Activated CD4-positive, alpha-beta memory T cell treated with anti-CD3 and anti-CD28 coated beads, Interleukin-2, amount 10 ng/mL, durations not matched to agents 7 days and 5 days (primary cell): ENCODE measurements at regions not wholly inside any gene's neighbourhood (a gene's known extent, or its start where the extent isn't known, plus 50 kb on each side); places are given as distances from the start of the nearest gene placed in this dataset.
A peak's percentile ranks its signal among the peaks of the same experiment; 100 is the strongest.
"Not testable (repeated sequence)": the region's sequence is repeated elsewhere in the genome, so short reads cannot be mapped to it uniquely, and the experiment has no call there.

Experiments used
- CTCF ChIA-PET: fragments of 350-600 bp; sonication (Branson Sonifier 250); formaldehyde crosslinking; loops from one replicate; lab custom pipeline; 2021; ENCODE audit warnings: antibody characterized with exemption, inconsistent platforms; lab: Charles Lee
- POLR2A ChIA-PET: fragments of 350-600 bp; sonication (Branson Sonifier 250); formaldehyde crosslinking; loops from one replicate; lab custom pipeline; 2021; ENCODE audit warnings: antibody characterized with exemption; lab: Charles Lee
- DNase-seq: peaks from one replicate; pipeline ENCODE4 v3.0.0-alpha.2; 2020
- H3K27ac Mint-ChIP-seq: one replicate; pipeline ENCODE4 v1.8.0; 2021; ENCODE audit warnings: mild to moderate bottlenecking, mixed read lengths
- H3K27me3 Mint-ChIP-seq: one replicate; pipeline ENCODE4 v1.8.0; 2021; ENCODE audit warnings: mixed read lengths
- H3K36me3 Mint-ChIP-seq: one replicate; pipeline ENCODE4 v1.8.0; 2021; ENCODE audit warnings: low read depth, mixed read lengths
- H3K4me1 Mint-ChIP-seq: one replicate; pipeline ENCODE4 v1.8.0; 2021; ENCODE audit warnings: mixed read lengths
- H3K4me3 Mint-ChIP-seq: one replicate; pipeline ENCODE4 v1.8.0; 2021; ENCODE audit warnings: mild to moderate bottlenecking, mixed read lengths
- H3K9me3 Mint-ChIP-seq: one replicate; pipeline ENCODE4 v1.8.0; 2021; ENCODE audit warnings: mixed read lengths

DNA sequence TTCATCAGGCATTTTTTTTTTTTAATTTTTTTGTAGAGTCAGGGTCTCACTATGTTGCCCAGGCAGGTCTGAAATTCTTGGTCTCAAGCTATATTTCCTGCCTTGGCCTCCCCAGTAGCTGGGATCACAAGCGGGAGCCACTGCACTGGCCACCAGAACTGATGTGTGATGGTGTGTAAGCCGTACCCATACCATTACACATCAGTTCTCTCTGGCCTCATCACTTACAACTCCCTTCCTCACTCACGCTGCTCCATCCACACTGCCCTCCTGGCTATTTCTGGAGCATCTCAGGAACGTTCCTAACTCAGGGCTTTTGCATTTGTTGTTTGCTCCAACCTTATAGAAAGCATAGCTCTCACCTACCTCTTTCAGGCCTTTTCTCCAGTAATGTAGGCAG, 834.5 kb upstream of the ID2 start:
- no peaks in the 10 kb centered on the region for H3K27me3 Mint-ChIP-seq
- H3K4me3 Mint-ChIP-seq, result no peak overlapping the region
- POLR2A ChIA-PET, result interaction anchor here (0.7 to 1.0 kb wide), 4 partner anchors 121 to 931 kb away, joined by 3 to 5 read pairs (median 3); no protein-coding TSS in a partner anchor

DNA sequence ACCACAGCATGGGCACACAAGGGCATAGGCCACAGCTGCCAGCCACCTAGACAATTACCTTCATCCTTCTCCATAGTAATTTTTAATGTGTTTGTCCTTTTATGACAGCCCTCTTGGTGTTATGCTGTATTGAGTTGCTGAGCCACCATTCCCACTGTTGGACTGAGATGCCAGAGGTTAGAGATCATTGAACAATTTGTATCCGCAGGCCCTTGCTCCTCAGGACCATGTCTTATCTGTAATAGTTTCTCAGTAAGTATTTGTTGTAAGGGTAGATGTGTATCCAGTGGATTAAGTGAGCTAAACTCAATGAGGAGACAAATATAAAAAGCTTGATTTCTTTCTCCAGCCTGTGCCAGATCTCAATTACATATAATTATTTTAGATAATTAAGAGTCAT, 832.8 kb upstream of the ID2 start:
- ChIA-PET POLR2A (no interaction called here), CTCF (no interaction called here)
- no peak for DNase-seq
- H3K9me3 Mint-ChIP-seq, result no peaks in the 10 kb centered on the region
- H3K27me3 Mint-ChIP-seq, result no peaks in the 10 kb centered on the region
- H3K27ac Mint-ChIP-seq, result peak overlapping the region; percentile 24
- no peak overlapping the region for H3K4me3 Mint-ChIP-seq
- no peaks in the 10 kb centered on the region for H3K36me3 Mint-ChIP-seq
- peaks cover 27% of the 10 kb centered on the region for H3K4me1 Mint-ChIP-seq

More for the DNA sequence above, 834.5 kb upstream of the ID2 start:
- Mint-ChIP-seq H3K4me1 (peaks cover 27% of the 10 kb centered on the region), H3K27ac (peak overlapping the region; percentile 47), H3K36me3 (no peaks in the 10 kb centered on the region), H3K9me3 (peaks cover 2% of the 10 kb centered on the region)
- DNase-seq, result no peak
- CTCF ChIA-PET, result interaction anchor here (1.7 kb wide), 1 partner anchor 122 kb away, joined by 4 read pairs; no protein-coding TSS in a partner anchor

DNA sequence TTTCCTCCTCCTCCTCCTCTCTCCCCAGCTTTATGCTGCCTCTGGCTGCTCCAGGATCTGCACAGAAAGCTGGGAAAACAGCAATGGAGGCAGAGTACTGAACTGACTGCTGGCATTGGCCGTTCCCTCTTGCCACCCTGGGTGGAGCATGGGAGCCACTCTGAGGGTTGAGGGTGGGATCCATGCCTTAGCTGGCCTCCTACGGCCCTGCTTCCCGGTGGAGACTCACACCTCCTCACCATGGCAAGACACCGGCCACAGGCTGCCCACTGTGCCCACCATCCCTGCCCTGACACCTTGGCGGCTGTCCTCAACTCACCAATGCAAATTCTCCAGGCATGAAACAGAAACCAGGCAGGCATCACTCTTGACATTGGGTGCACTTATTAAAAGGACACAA, 832.3 kb upstream of the ID2 start:
- H3K4me1 Mint-ChIP-seq, result peaks cover 26% of the 10 kb centered on the region
- ChIA-PET CTCF (no interaction called here), POLR2A (no interaction called here)
- no peaks in the 10 kb centered on the region for H3K36me3 Mint-ChIP-seq
- no peaks in the 10 kb centered on the region for H3K9me3 Mint-ChIP-seq
- H3K27me3 Mint-ChIP-seq, result no peaks in the 10 kb centered on the region
- H3K4me3 Mint-ChIP-seq, result no peak overlapping the region
- no peak overlapping the region for H3K27ac Mint-ChIP-seq
- no peak for DNase-seq

DNA sequence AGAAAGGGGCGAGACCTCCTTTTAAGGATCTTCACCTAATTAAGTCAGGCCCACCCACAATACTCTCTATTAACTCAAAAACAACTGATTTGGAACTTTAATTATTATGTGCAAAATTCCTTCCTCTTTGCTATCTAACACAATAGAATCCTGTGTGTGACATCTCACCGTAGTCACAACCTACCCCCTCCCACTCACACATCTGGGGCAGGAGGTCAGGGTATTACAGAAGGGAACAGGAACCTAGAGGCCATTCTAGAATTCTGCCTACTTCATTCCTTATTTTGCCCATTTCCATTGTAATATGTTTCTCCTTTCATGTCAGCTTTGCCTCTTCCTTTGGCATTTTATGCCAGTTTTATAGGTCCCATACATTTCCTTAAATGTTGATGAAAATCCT, 829.3 kb upstream of the ID2 start:
- Mint-ChIP-seq H3K36me3 (no peaks in the 10 kb centered on the region), H3K9me3 (no peaks in the 10 kb centered on the region), H3K27me3 (no peaks in the 10 kb centered on the region), H3K4me1 (peaks cover 16% of the 10 kb centered on the region), H3K27ac (no peak overlapping the region), H3K4me3 (no peak overlapping the region)
- ChIA-PET CTCF (no interaction called here), POLR2A (no interaction called here)
- no peak for DNase-seq

DNA sequence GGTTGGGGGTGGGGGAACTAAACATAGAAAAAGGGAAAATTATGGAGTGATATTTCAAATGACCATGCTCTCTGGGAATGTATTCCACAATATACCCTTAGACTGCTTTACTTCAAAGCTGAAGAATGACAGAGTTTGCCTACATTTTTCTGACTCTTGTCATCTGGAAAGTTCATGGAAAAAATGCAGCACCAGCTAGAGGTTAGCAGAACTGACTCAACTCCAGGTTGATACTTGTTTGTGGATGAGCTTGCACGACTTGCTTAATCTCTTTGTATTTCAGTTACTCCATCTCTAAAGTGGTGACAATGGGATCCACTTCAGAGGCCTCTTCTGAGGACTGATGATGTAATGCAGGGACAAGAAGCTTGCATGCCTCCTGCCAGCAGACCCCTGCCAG, 824.0 kb upstream of the ID2 start:
- POLR2A ChIA-PET, result no interaction called here
- CTCF ChIA-PET, result interaction anchor here (0.5 kb wide), 1 partner anchor 177 kb away, joined by 4 read pairs; no protein-coding TSS in a partner anchor
- no peaks in the 10 kb centered on the region for H3K36me3 Mint-ChIP-seq
- no peaks in the 10 kb centered on the region for H3K4me1 Mint-ChIP-seq
- H3K27ac Mint-ChIP-seq, result no peak overlapping the region
- H3K9me3 Mint-ChIP-seq, result no peaks in the 10 kb centered on the region
- H3K27me3 Mint-ChIP-seq, result no peaks in the 10 kb centered on the region
- no peak overlapping the region for H3K4me3 Mint-ChIP-seq
- no peak for DNase-seq

DNA sequence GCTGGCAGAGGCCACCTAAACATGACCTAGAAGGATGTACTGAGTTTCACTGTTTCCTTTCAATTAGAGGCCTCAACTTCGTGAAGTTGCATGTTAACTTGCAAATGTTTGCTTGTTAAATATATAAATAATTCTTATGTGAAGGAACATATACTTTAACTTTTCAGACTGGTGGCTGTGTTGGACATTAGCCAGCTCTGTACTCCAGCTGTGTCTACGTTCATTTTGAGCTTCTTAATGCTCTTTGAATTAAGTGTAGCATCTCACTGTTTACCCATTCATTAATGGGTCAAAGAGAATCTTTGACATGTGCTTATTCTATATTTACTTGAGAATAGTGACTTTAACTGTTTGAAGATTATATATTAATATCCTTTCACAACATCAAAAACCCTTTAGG, 823.2 kb upstream of the ID2 start:
- ChIA-PET POLR2A (no interaction called here), CTCF (no interaction called here)
- Mint-ChIP-seq H3K36me3 (no peaks in the 10 kb centered on the region), H3K27me3 (no peaks in the 10 kb centered on the region), H3K4me1 (no peaks in the 10 kb centered on the region), H3K9me3 (peaks cover 3% of the 10 kb centered on the region), H3K4me3 (no peak overlapping the region), H3K27ac (no peak overlapping the region)
- DNase-seq, result no peak

DNA sequence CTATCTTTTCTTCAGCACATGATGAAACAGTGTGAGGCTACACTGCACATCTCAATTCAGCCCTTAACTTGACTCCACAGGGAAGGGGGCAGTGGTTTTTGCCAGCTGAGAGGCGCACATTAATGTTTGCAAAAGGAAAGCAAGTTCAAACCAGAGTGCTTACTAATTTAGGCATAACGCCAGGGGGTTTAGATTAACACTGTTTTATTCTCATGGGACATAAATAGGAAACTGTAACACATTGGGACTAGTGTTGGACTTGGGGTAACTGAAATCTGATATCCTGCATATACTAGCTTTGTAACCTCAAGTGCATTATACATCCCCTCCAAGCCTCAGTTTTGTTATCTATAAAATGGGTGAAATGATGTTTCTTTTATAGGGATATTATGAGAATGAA, 821.2 kb upstream of the ID2 start:
- Mint-ChIP-seq H3K4me3 (no peak overlapping the region), H3K27me3 (peaks cover 3% of the 10 kb centered on the region), H3K27ac (no peak overlapping the region), H3K4me1 (no peaks in the 10 kb centered on the region), H3K36me3 (peaks cover 6% of the 10 kb centered on the region), H3K9me3 (peaks cover 3% of the 10 kb centered on the region)
- CTCF ChIA-PET, result no interaction called here
- no peak for DNase-seq
- POLR2A ChIA-PET, result no interaction called here

DNA sequence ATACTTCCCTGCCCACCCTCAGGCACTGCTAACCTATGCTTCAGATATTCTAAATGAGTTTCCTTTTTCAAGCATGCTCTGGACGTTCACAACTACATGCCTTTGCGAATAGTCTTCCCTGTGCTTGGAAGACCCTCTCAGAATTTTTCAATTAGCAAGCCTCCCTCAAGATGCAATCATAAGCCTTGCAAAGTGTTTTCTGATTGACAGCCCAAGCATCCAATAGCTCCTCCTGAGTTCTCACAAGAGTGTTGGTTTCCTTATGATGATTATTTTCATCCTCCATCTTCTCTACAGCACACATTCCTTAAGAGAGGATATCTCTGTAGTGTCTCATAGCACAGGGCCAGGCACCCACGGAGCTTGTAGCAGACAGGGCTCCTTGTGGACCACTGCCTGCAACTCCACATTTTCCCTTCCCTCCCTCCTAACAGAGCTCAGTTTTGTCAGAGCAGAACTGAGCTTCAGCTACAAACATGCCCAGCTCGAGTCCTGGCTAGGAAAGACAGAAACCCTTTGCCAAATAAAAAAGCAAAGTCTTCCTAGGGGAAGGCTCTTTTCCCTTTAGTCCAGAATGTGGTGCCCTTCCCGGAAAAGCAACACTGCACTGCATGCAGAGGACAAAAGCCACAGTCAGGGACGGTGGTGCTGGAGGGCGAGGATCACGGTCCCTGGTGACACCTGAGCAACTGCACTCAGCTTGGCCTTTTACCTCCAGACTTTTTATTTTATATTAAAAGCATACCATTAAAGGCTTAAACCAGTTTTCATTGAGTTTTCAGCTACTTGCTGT, 819.8 kb upstream of the ID2 start:
- Mint-ChIP-seq H3K27ac (no peak overlapping the region), H3K4me1 (no peaks in the 10 kb centered on the region), H3K27me3 (peaks cover 3% of the 10 kb centered on the region), H3K9me3 (peaks cover 3% of the 10 kb centered on the region), H3K36me3 (peaks cover 6% of the 10 kb centered on the region), H3K4me3 (no peak overlapping the region)
- ChIA-PET POLR2A (no interaction called here), CTCF (no interaction called here)
- no peak for DNase-seq

DNA sequence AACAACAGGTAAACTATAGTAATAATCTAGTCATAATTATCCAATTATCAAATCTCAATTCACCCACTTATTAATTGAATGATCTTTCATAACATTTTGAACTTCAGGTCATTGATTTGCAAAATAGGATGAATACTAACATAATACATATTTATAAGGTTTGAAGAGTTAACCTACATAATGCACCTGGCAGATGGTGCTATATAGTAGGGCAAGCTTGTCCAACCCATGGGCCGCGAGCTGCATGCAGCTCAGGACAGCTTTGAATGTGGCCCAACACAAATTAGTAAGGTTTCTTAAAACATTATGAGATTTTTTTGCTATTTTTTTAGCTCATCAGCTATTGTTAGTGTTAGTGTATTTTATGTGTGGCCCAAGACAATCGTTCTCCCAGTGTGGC, 815.8 kb upstream of the ID2 start:
- CTCF ChIA-PET, result no interaction called here
- Mint-ChIP-seq H3K4me3 (no peak overlapping the region), H3K27me3 (peaks cover 4% of the 10 kb centered on the region), H3K36me3 (peaks cover 6% of the 10 kb centered on the region), H3K27ac (no peak overlapping the region), H3K9me3 (peaks cover 3% of the 10 kb centered on the region), H3K4me1 (no peaks in the 10 kb centered on the region)
- DNase-seq, result no peak
- POLR2A ChIA-PET, result no interaction called here

DNA sequence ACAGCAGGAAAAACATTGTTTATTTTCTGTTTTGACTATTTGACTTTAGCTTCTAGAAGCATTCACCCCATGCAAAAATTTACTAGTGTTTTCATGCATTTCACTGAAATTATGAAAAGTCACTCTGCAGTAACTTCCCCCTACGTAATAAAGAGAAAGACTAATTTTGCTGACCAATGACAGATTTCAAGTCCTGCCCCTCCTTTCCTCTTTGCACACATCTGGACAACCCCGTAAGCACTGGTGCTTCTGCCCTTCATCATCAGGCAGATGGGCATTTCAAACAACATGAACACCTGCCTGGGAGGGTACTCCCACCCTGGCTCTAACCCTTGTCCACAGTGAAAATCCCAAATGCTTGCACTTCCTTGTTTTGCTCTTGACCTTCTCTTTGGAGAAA, 815.0 kb upstream of the ID2 start:
- peaks cover 5% of the 10 kb centered on the region for H3K27me3 Mint-ChIP-seq
- peaks cover 6% of the 10 kb centered on the region for H3K36me3 Mint-ChIP-seq
- H3K27ac Mint-ChIP-seq, result no peak overlapping the region
- ChIA-PET POLR2A (no interaction called here), CTCF (no interaction called here)
- no peak for DNase-seq
- no peak overlapping the region for H3K4me3 Mint-ChIP-seq
- peaks cover 3% of the 10 kb centered on the region for H3K9me3 Mint-ChIP-seq
- no peaks in the 10 kb centered on the region for H3K4me1 Mint-ChIP-seq

DNA sequence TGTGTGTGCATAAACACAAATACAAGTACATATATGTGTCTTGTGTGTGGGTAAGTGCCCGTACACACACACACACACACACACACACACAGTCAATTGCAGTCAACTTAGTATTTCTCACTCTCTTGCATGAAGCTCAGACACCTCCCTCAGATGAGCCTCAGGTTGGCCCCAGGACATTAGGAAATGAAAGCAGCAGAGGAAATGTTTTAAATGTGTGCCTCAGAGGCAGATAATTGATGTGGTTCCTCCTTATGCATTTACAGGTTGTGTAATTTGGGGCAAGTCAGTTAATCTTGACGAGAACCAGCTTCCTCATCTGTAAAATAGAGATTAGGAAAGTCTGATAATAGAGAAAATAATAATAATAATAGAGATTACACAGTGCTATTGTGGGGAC, 814.0 kb upstream of the ID2 start:
- Mint-ChIP-seq H3K4me3 (no peak overlapping the region), H3K36me3 (peaks cover 6% of the 10 kb centered on the region), H3K27ac (no peak overlapping the region), H3K27me3 (peaks cover 5% of the 10 kb centered on the region), H3K9me3 (peaks cover 3% of the 10 kb centered on the region), H3K4me1 (no peaks in the 10 kb centered on the region)
- ChIA-PET CTCF (no interaction called here), POLR2A (no interaction called here)
- no peak for DNase-seq

DNA sequence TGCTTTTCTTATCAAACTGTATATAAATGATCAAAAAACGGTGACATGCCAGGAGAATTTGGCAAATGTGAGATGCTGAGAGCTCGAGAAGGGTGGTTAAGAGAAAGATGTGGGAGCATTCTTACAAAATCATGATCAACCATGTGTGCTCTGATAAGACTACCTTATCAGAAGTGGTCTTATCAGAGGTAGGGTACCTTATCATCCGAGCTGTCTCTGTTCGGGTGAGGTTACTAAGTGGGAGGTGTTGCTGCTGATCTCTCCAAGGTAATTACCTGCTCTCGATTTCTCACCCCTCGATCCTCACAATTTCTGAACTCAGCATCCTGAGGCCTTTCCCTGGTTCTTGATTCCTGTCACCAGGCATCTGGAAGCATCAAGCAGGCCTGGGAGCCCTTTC, 813.0 kb upstream of the ID2 start:
- POLR2A ChIA-PET, result no interaction called here
- Mint-ChIP-seq H3K4me1 (no peaks in the 10 kb centered on the region), H3K27me3 (peaks cover 5% of the 10 kb centered on the region), H3K36me3 (peaks cover 6% of the 10 kb centered on the region), H3K9me3 (no peaks in the 10 kb centered on the region), H3K27ac (no peak overlapping the region), H3K4me3 (no peak overlapping the region)
- no peak for DNase-seq
- CTCF ChIA-PET, result no interaction called here

DNA sequence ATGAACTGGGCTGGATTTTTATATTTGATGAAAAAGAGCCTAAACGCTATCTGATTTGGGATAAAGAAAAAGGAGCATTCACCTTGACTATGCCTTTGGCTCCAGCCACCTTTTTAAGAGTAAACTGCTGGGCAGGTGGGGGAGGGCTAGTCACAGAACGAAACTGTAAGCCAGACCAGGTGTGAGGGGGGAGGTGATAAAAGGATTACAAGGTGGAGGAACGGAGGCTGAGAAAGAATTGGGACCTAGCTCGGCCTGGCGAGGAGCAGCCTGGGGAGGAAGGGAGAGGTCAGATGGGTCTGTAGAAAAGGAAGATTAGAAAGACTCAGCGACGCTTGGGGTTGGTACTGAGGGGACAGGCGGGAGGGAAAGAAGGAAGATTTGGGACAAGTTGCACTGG, 805.4 kb upstream of the ID2 start:
- H3K4me1 Mint-ChIP-seq, H3K4me3 Mint-ChIP-seq, DNase-seq, POLR2A ChIA-PET, H3K36me3 Mint-ChIP-seq, CTCF ChIA-PET, H3K9me3 Mint-ChIP-seq, H3K27me3 Mint-ChIP-seq, H3K27ac Mint-ChIP-seq: not testable (repeated sequence)

DNA sequence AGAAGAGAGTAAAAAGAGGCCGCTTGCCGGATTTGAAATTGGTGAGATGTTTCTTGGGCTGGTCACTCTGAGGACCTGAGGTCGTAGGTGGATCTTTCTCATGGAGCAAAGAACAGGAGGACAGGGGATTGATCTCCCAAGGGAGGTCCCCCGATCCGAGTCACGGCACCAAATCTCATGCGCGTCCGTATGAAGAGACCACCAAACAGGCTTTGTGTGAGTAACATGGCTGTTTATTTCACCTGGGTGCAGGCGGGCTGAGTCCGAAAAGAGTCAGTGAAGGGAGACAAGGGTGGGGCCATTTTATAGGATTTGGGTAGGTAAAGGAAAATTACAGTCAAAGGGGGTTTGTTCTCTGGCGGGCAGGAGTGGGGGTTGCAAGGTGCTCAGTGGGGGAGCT, 803.6 kb upstream of the ID2 start:
- H3K9me3 Mint-ChIP-seq, H3K27ac Mint-ChIP-seq, CTCF ChIA-PET, H3K36me3 Mint-ChIP-seq, DNase-seq, H3K4me1 Mint-ChIP-seq, H3K27me3 Mint-ChIP-seq, H3K4me3 Mint-ChIP-seq, POLR2A ChIA-PET: not testable (repeated sequence)
